Gastroesophageal sphincter (tissue), 4 donors: ENCODE measurements at regions not wholly inside any gene's neighbourhood (a gene's known extent, or its start where the extent isn't known, plus 50 kb on each side); places are given as distances from the start of the nearest gene placed in this dataset.

Source experiments
- ATAC-seq: fragments of 150-250 bp; one replicate; pipeline ENCODE4 v1.9.1; 2016; ENCODE audit warnings: mild to moderate bottlenecking, moderate library complexity
- H3K27ac ChIP-seq, 4 donors: fragments of 200-600 bp; sonication (generic) in 3 of 4; 1 replicate in 3 of 4; 2 replicates in 1 of 4; pipeline ENCODE4 v1.5.1; 2016 to 2019
- H3K27me3 ChIP-seq: fragments of 200-600 bp; sonication (generic); one replicate; pipeline ENCODE4 v1.5.1; 2019
- H3K36me3 ChIP-seq, 2 donors: fragments of 200-600 bp; sonication (generic); one replicate each; pipeline ENCODE4 v1.5.1; 2019; ENCODE audit warnings: control low read depth in 1 of 2
- H3K4me1 ChIP-seq, 3 donors: fragments of 200-600 bp; sonication (generic); 1 replicate in 2 of 3; 2 replicates in 1 of 3; pipeline ENCODE4 v1.5.1; 2016 to 2019; ENCODE audit warnings: control low read depth in 2 of 3
- H3K4me3 ChIP-seq, 2 donors: fragments of 200-600 bp; sonication (generic); one replicate each; pipeline ENCODE4 v1.5.1; 2019; ENCODE audit warnings: mild to moderate bottlenecking in 1 of 2, moderate library complexity in 1 of 2
- H3K9me3 ChIP-seq, 3 donors: fragments of 200-600 bp; sonication (generic); one replicate each; pipeline ENCODE4 v1.5.1; 2017 to 2019; ENCODE audit warnings: control low read depth in 2 of 3
- CTCF ChIP-seq, 4 experiments: fragments of 200-600 bp in 2 of 4; fragments of 450-650 bp in 2 of 4; sonication (generic) in 1 of 4; IDR thresholded peaks; one replicate each; pipeline ENCODE4 v1.5.1; 2017 to 2019; ENCODE audit warnings: antibody characterized with exemption in 4 of 4, mild to moderate bottlenecking in 2 of 4, moderate library complexity in 2 of 4
- EP300 ChIP-seq: sonication (generic); formaldehyde crosslinking; IDR thresholded peaks from one replicate; pipeline ENCODE4 v1.6.1; 2017; ENCODE audit warnings: antibody characterized with exemption, mild to moderate bottlenecking
- POLR2A ChIP-seq, 2 donors: fragments of 450-650 bp; IDR thresholded peaks; one replicate each; pipeline ENCODE4 v1.6.1; 2017; ENCODE audit warnings: antibody characterized with exemption in 2 of 2, mild to moderate bottlenecking in 2 of 2, moderate library complexity in 1 of 2
- POLR2AphosphoS5 ChIP-seq: sonication (generic); formaldehyde crosslinking; IDR thresholded peaks from one replicate; pipeline ENCODE4 v1.6.1; 2017; ENCODE audit warnings: antibody characterized with exemption
- WGBS, 2 donors: methylation state at CpG; one replicate each; pipeline ENCODE4 v1.1.5; 2018; ENCODE audit warnings: low coverage in 1 of 2; 5-methylcytosine and 5-hydroxymethylcytosine counted together

GRCh38 chr11:70535191-70535971, 137.1 kb downstream of the CTTN start:
- no peak for ATAC-seq
- no peak overlapping the region for H3K27ac ChIP-seq
- no peak overlapping the region for H3K4me3 ChIP-seq
- no peaks in the 10 kb centered on the region for H3K9me3 ChIP-seq
- H3K36me3 ChIP-seq = no peaks in the 10 kb centered on the region
- TF ChIP-seq POLR2A (IDR thresholded peaks at IDR 0.05) (no peak), POLR2AphosphoS5 (no peak)
- no peaks in the 10 kb centered on the region for H3K27me3 ChIP-seq
- WGBS, 2 donors = 86 to 99% methylated on average over 7 to 8 of the region's 16 CpGs
- no peaks in the 10 kb centered on the region for H3K4me1 ChIP-seq

- Histone ChIP-seq H3K36me3 (no peaks in the 10 kb centered on the region), H3K27me3 (no peaks in the 10 kb centered on the region), H3K27ac (no peak overlapping the region), H3K4me3 (no peak overlapping the region), H3K9me3 (peaks cover 0 to 3% (median 0%) of the 10 kb centered on the region in 3 donors), H3K4me1 (no peaks in the 10 kb centered on the region)
- 100% methylated on average over 3 of the region's 20 CpGs; no CpG with 5 or more reads in 1 of the 2 donors for WGBS, 2 donors
- no peak for TF ChIP-seq POLR2A (IDR thresholded peaks at IDR 0.05)
- TF ChIP-seq EP300 = no peak
- no peak for TF ChIP-seq CTCF (IDR thresholded peaks at IDR 0.05)
- no peak for TF ChIP-seq POLR2AphosphoS5
- peak; percentile 20 for ATAC-seq
These were observed 137.9 kb downstream of the CTTN start for GRCh38 chr11:70536051-70536877.

GRCh38 chr11:70537576-70538571, 139.5 kb downstream of the CTTN start:
- H3K27ac ChIP-seq = no peak overlapping the region
- no CpG with 5 or more reads among the region's 28 CpGs for WGBS, 2 donors
- H3K4me1 ChIP-seq = no peaks in the 10 kb centered on the region
- no peak overlapping the region for H3K4me3 ChIP-seq
- TF ChIP-seq EP300 (no peak), CTCF (IDR thresholded peaks at IDR 0.05) (no peak), POLR2AphosphoS5 (no peak), POLR2A (IDR thresholded peaks at IDR 0.05) (no peak)
- no peaks in the 10 kb centered on the region for H3K27me3 ChIP-seq
- H3K36me3 ChIP-seq = no peaks in the 10 kb centered on the region
- H3K9me3 ChIP-seq = peaks cover 0 to 9% (median 0%) of the 10 kb centered on the region in 3 donors
- no peak for ATAC-seq

- Histone ChIP-seq H3K27ac (no peak overlapping the region), H3K4me3 (no peak overlapping the region), H3K27me3 (no peaks in the 10 kb centered on the region), H3K9me3 (peaks cover 0 to 9% (median 0%) of the 10 kb centered on the region in 3 donors), H3K4me1 (no peaks in the 10 kb centered on the region), H3K36me3 (no peaks in the 10 kb centered on the region)
- no peak for TF ChIP-seq POLR2A (IDR thresholded peaks at IDR 0.05)
- TF ChIP-seq POLR2AphosphoS5 = no peak
- no peak for TF ChIP-seq CTCF (IDR thresholded peaks at IDR 0.05)
- TF ChIP-seq EP300 = no peak
- ATAC-seq = no peak
- 88 to 94% methylated on average over 7 to 8 of the region's 22 CpGs for WGBS, 2 donors
These were observed 140.5 kb downstream of the CTTN start for GRCh38 chr11:70538641-70539359.
